ELR (cell line): ENCODE measurements at regions not wholly inside any gene's neighbourhood (a gene's known extent, or its start where the extent isn't known, plus 50 kb on each side); places are given as distances from the start of the nearest gene placed in this dataset.

Source experiments
- DNase-seq: peaks from one replicate; pipeline ENCODE4 v3.0.0-alpha.2; 2015; ENCODE audit warnings: low read depth

DNA sequence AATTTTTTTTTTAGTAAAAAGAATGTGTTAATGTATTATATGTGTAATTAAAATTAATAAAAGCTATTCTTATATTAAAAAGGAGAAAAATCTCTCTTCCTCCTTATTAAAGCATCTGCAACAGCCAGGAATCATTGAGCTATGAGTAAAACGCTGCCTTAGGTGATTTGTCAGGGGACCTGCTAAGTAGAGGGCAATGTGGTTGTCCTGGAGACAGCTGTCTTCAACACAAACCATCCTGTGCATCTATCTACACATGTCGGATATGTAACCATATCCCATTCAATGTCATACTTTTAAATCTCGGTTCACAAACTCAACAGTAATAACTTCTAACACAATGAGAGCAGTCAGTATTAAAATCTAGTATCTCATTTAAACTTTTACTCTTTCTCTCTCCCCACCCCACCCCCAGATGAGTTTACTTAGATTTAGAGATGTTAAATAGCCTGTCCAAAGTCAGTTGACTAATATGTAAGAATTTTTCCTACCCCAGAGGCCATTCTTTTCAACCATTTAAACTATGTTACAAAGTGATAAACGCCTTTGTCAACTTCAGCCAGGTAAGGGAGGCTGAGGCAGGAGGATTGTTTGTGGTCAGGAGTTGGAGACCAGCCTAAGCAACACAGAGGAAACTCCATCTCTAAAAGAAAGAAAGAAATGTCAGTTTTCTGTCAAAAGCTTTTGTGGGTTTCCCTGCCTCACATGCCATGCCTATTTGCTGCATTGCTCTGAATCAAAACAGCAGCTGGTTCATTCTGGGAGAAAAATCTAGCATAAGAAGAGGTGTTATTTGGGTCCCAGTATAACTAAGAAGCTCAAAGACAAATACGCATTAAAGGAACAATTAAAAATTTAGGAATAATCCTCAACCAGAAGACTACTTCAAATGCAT lies 413.7 kb upstream of the CCDC196 start:
- DNase-seq: no peak

DNA sequence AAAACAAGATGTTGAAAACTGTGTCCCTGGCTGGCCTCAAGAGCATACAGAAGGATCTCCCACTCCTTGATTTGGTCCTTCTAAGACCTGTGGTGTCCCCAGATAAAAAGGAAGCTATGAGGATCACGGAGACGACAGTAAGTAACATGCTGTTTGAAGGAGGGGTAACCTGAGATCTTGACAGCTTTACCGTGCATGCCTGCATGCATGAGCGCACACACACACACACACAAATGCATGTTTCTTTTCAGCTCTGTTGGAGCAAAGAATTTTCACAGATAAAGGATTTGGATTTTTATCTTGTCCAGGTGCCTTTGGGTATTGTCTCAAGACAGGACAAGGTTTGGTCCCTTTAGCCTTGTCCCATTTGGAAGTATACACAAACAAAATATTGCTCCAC lies 411.6 kb upstream of the CCDC196 start:
- no peak for DNase-seq

DNA sequence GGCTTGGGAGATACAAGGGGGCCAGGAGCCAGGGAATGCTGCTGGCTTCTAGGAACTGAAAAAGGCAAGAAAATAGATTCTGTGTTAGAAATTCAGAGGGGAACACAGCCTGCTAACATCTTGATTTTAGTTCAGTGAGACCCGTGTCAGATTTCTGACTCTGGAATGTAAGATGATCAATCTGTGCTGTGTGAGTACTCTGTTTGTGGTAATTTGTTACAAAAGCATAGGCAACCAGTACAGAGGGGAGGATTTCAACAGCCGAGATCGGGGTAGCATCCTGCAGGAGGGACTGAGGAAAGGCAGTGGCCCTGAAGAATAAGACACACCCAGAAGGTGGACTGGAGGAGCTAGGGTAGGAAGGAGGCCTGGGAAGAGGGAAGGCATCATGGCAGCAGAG lies 410.0 kb upstream of the CCDC196 start:
- no peak for DNase-seq

GRCh38 chr14:66078006-66078405 lies 408.2 kb upstream of the CCDC196 start:
- DNase-seq: no peak

DNA sequence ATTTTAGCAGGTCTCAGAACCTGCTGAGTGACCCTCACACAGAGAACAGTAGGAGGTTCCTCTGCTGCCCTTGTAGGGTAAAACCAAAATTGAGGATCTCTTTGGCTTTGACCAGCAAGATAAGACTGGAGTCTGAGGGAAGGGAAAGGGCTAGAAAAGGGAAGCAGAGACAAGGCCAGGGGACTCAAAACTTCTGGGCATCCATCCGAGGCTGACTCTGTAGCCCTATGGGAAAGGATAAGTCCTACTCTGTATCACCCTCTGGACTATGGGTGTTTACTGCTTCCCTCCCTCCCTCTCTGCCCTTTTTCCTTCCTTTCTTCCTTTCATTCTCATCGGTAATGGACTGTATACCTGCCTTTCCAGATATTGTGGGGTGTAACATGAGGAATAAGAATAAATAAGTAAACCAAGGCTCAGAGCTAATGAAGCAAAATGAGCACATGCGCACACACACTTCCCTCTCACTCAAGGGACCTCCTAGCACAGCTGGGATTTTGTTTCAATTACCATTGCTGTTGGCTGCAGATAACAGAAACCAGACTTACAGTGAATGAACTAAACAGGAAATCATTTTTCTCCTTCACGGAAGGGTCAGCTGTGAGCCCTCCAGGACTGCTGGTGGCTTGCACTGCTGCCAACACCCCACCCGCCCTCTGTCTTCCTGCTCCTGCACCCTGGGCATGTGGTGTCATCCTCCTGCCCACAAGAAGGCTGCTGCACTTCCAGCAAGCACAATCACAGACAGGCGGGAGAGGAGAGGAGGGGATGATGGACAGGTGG lies 404.4 kb upstream of the CCDC196 start:
- no peak for DNase-seq

DNA sequence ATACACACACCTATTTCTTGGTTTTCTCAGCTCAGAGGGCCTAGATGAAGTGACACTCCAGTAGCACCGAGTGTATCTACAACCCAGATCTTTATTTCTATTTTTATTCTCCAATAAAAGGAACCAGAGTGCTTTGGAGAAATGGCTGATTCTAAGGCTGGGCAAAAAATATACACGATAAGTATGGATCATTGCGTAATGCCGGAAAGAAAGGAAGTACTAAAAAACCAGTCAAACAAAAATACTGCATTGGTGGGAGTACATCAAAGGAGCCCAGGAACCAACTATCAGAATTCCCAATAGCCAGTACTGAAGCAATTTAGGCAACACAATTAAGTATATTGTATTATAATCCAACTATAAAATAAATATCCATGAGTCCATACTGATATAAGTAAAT lies 400.9 kb upstream of the CCDC196 start:
- DNase-seq: no peak

GRCh38 chr14:66085665-66086064 lies 400.5 kb upstream of the CCDC196 start:
- DNase-seq: no peak

DNA sequence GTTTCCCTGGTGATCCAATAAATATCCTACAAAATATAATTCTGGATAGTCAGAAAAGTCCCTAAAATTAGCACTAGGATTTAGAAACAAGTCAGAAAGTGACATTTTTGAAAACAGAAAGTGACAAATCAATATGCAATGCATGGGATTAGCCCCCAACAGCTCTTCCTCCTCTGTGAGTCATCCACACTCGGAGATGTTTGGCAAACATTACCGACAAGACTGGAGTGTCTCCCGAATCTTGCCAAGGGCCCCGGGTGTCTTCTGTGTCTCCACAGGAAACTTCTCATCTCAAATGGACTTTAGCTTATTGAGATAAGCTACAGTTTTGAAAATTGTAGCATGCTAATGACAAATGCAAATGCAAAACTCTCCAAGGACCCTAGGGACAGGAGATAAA lies 398.9 kb upstream of the CCDC196 start:
- DNase-seq: peak; percentile 6

- DNase-seq: no peak
These were observed 397.5 kb upstream of the CCDC196 start for GRCh38 chr14:66088656-66089055.

DNA sequence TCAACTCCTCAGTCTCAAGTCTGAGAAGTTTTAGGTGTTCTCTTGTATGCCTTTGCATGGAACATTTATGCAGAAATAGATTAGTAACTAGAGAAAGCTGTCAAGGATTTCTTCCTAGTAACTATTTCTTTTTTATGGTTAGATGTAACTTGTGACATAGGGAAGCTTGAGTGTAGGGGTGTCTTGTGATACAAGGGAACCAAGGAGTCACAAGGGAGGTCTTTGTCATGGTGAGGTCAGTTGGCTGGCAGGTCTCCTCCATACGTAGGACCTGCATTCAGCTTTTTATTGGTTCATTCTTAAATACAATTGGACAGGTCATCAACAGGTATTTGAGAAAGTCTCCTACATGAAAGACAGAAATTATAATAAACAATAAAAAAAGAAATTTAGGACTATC lies 394.0 kb upstream of the CCDC196 start:
- DNase-seq: no peak

DNA sequence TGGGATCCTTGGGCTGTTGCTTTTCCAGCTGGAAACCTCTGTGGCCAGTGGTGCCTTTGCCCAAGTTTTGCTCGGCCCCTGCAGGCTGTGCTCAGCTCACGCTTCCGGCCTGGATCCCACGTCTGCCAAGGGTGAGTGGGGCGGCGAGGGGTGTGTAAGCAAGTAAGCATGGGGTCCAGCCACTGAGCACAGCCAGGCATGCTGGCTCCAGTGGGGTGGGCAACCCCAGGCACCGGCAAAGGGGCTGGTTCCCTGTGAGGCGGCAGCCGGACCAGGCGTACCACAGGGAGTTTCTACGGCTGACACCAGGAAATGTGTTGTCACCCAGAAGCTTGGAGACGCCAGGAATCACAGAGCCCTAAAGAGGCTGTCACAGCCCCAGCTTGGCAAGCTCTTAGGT lies 393.4 kb upstream of the CCDC196 start:
- DNase-seq: no peak

- no peak for DNase-seq
These were observed 392.0 kb upstream of the CCDC196 start for GRCh38 chr14:66094001-66094727.

GRCh38 chr14:66099451-66099850 lies 386.7 kb upstream of the CCDC196 start:
- no peak for DNase-seq

DNA sequence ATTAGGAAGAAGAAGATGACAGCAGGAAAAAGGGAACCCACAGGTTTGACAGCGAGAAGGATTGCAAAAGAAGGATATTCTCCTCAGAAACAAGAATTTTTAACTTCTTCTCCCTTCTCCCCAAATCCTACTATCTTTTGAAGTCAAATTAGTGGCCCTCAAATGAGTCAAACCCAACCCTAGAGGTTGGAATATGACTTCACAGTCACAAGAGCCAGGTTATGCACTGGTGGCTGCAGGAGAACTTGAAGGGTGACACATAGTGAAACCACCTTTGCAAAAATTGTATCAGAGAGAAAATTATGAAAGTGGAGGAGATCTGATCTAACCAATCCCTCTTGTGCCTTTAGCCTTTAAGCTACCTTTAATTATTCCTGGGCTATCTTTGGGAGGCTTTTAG lies 386.2 kb upstream of the CCDC196 start:
- no peak for DNase-seq

DNA sequence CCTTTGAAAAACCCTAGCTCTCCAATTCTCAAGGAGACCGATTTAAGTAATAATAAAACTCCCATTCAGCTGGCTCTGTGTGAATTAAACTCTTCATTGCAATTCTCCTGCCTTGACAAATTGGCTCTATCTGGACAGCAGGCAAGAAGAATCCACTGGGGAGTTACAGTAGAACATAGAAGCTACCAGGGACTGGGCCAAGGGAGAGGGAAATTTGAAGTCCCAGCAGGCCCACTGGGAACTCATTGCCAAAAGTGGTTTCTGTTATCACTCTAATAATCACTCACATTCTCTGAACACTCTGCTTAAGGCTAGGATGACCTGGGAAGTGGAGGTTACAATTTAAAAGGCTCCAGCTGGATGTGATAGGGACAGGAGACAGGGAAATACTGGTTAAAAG lies 384.5 kb upstream of the CCDC196 start:
- DNase-seq: no peak

- no peak for DNase-seq
These were observed 381.7 kb upstream of the CCDC196 start for GRCh38 chr14:66104486-66104885.

DNA sequence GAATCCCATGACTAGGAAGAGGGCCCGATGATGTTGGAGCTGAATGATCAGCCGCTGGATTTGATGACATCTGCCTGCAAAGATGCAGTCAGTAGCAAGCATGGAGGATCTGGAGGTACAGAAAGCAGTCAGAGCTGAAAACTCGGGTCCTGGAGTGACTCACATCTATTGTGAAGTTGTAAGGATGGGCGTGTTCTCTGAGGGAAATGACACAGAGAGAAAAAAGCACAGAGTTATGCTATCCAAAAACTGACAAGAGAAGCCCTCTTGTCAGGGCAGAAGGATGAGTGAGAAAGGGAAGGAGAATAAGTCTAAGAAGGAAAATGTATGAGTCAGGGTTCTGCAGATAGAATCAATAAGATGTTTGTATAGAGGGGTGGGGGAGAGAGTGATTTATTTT lies 380.4 kb upstream of the CCDC196 start:
- DNase-seq: peak; percentile 51

DNA sequence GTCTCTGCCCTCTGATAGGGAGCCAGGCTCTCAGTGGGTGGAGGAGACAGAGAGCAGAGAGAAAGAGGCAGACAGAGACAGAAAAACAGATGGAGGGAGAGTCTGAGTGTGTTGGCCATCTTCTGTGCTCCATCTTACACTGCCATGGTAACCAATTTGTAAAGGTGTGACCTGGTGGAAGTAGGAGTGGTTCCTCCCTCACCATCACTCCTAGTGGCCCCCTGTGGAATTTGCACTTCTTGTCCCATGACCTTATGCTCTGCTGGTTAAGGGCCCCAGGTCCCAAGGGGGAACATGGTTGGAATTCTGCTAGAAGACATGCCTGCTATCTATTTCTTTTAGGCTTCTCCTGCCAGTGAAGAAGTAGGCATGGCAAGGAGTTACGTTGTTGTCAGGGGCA lies 376.7 kb upstream of the CCDC196 start:
- no peak for DNase-seq

GRCh38 chr14:66111891-66112290 lies 374.3 kb upstream of the CCDC196 start:
- DNase-seq: no peak

GRCh38 chr14:66114071-66114470 lies 372.1 kb upstream of the CCDC196 start:
- no peak for DNase-seq

- no peak for DNase-seq
These were observed 370.2 kb upstream of the CCDC196 start for GRCh38 chr14:66115740-66116502.

- no peak for DNase-seq
These were observed 369.4 kb upstream of the CCDC196 start for GRCh38 chr14:66116732-66117131.
